ENCODE measurements at regions not wholly inside any gene's neighbourhood (a gene's known extent, or its start where the extent isn't known, plus 50 kb on each side); places are given as distances from the start of the nearest gene placed in this dataset.
"Not testable (repeated sequence)": the region's sequence is repeated elsewhere in the genome, so short reads cannot be mapped to it uniquely, and the experiment has no call there.

GRCh38 chr19:30066781-30067759 lies 125.0 kb downstream of the URI1 start:
- intact Hi-C loops (cut with DNase I): no loop called here
- ATAC-seq (ENCODE audit: poor library complexity): no peak
- no peak for DNase-seq

GRCh38 chr19:30067956-30068506 lies 126.0 kb downstream of the URI1 start:
- DNase-seq; ATAC-seq (ENCODE audit: poor library complexity); intact Hi-C loops (cut with DNase I): not testable (repeated sequence)

GRCh38 chr19:30068528-30069395 lies 126.7 kb downstream of the URI1 start:
- intact Hi-C loops (cut with DNase I): no loop called here
- DNase-seq (no peak), ATAC-seq (ENCODE audit: poor library complexity) (no peak)

- intact Hi-C loops (cut with DNase I): no loop called here
- DNase-seq (no peak), ATAC-seq (ENCODE audit: poor library complexity) (no peak)
Measured at GRCh38 chr19:30069535-30070197, 127.6 kb downstream of the URI1 start.

GRCh38 chr19:30070198-30070967 lies 128.3 kb downstream of the URI1 start:
- intact Hi-C loops (cut with DNase I): no loop called here
- peak; percentile 13 for ATAC-seq (ENCODE audit: poor library complexity)
- no peak for DNase-seq

- intact Hi-C loops (cut with DNase I): no loop called here
- ATAC-seq (ENCODE audit: poor library complexity) (peak; percentile 83), DNase-seq (peak; percentile 54)
Measured at GRCh38 chr19:30070968-30071632, 129.1 kb downstream of the URI1 start.

GRCh38 chr19:30071871-30072270 lies 129.8 kb downstream of the URI1 start:
- intact Hi-C loops (cut with DNase I): no loop called here
- ATAC-seq (ENCODE audit: poor library complexity): no peak
- DNase-seq: no peak

- DNase-seq (no peak), ATAC-seq (ENCODE audit: poor library complexity) (peak; percentile 63)
- intact Hi-C loops (cut with DNase I): no loop called here
Measured at GRCh38 chr19:30073152-30074000, 131.3 kb downstream of the URI1 start.

- intact Hi-C loops (cut with DNase I): no loop called here
- DNase-seq (no peak), ATAC-seq (ENCODE audit: poor library complexity) (no peak)
Measured at GRCh38 chr19:30074096-30074495, 132.1 kb downstream of the URI1 start.

GRCh38 chr19:30074741-30075715 lies 133.0 kb downstream of the URI1 start:
- intact Hi-C loops (cut with DNase I): no loop called here
- DNase-seq: no peak

GRCh38 chr19:30076101-30076551 lies 134.1 kb downstream of the URI1 start:
- DNase-seq: no peak
- no peak for ATAC-seq (ENCODE audit: poor library complexity)
- intact Hi-C loops (cut with DNase I): no loop called here

More at GRCh38 chr19:30074741-30075715, 133.0 kb downstream of the URI1 start:
- ATAC-seq (ENCODE audit: poor library complexity): no peak

GRCh38 chr19:30076751-30077670 lies 135.0 kb downstream of the URI1 start:
- DNase-seq (no peak), ATAC-seq (ENCODE audit: poor library complexity) (no peak)
- intact Hi-C loops (cut with DNase I): no loop called here

- ATAC-seq (ENCODE audit: poor library complexity): no peak
- intact Hi-C loops (cut with DNase I): no loop called here
- no peak for DNase-seq
Measured at GRCh38 chr19:30077851-30078355, 135.9 kb downstream of the URI1 start.

GRCh38 chr19:30078381-30078910 lies 136.4 kb downstream of the URI1 start:
- ATAC-seq (ENCODE audit: poor library complexity) (no peak), DNase-seq (no peak)
- intact Hi-C loops (cut with DNase I): no loop called here
